NCI-H345 treated with DMSO at 0.1 percent for 48 hours (cell line): ENCODE measurements at regions not wholly inside any gene's neighbourhood (a gene's known extent, or its start where the extent isn't known, plus 50 kb on each side); places are given as distances from the start of the nearest gene placed in this dataset.
"Not testable (repeated sequence)": the region's sequence is repeated elsewhere in the genome, so short reads cannot be mapped to it uniquely, and the experiment has no call there.

Experiments used
- DNase-seq: peaks from one replicate; lab custom pipeline; 2025; ENCODE audit not compliant: unreplicated experiment; lab: John Stamatoyannopoulos, UW

- DNase-seq = no peak
These were observed 195.5 kb upstream of the MBL2 start for GRCh38 chr10:52967806-52968795.

- DNase-seq = no peak
These were observed 194.3 kb upstream of the MBL2 start for GRCh38 chr10:52966904-52967303.

- no peak for DNase-seq
These were observed 193.4 kb upstream of the MBL2 start for GRCh38 chr10:52965938-52966401.

GRCh38 chr10:52965509-52965908, 192.9 kb upstream of the MBL2 start:
- DNase-seq = no peak

- no peak for DNase-seq
These were observed 188.7 kb upstream of the MBL2 start for GRCh38 chr10:52961323-52961722.

GRCh38 chr10:52959810-52960209, 187.2 kb upstream of the MBL2 start:
- DNase-seq = no peak

GRCh38 chr10:52956861-52957260, 184.3 kb upstream of the MBL2 start:
- no peak for DNase-seq

GRCh38 chr10:52956461-52956860, 183.9 kb upstream of the MBL2 start:
- no peak for DNase-seq

GRCh38 chr10:52955337-52955736, 182.8 kb upstream of the MBL2 start:
- DNase-seq = no peak

- no peak for DNase-seq
These were observed 181.8 kb upstream of the MBL2 start for GRCh38 chr10:52954407-52954806.

GRCh38 chr10:52952391-52953055, 179.9 kb upstream of the MBL2 start:
- no peak for DNase-seq

GRCh38 chr10:52951824-52952223, 179.2 kb upstream of the MBL2 start:
- DNase-seq = no peak

- no peak for DNase-seq
These were observed 178.0 kb upstream of the MBL2 start for GRCh38 chr10:52950578-52950977.

- no peak for DNase-seq
These were observed 177.3 kb upstream of the MBL2 start for GRCh38 chr10:52949899-52950298.

- DNase-seq = no peak
These were observed 173.9 kb upstream of the MBL2 start for GRCh38 chr10:52946486-52946885.

- DNase-seq = not testable (repeated sequence)
These were observed 172.9 kb upstream of the MBL2 start for GRCh38 chr10:52945521-52945920.

- DNase-seq = no peak
These were observed 168.3 kb upstream of the MBL2 start for GRCh38 chr10:52940921-52941320.

- DNase-seq = no peak
These were observed 167.3 kb upstream of the MBL2 start for GRCh38 chr10:52939894-52940293.

GRCh38 chr10:52933748-52934147, 161.2 kb upstream of the MBL2 start:
- DNase-seq = no peak

- DNase-seq = no peak
These were observed 155.1 kb upstream of the MBL2 start for GRCh38 chr10:52927678-52928077.

GRCh38 chr10:52923520-52923919, 150.9 kb upstream of the MBL2 start:
- DNase-seq = no peak

GRCh38 chr10:52918714-52919305, 146.2 kb upstream of the MBL2 start:
- DNase-seq = no peak
